Stimulated activated CD8-positive, alpha-beta memory T cell treated with anti-CD3 and anti-CD28 coated beads, Interleukin-4, amount 100 ng/mL, for 4 hours (primary cell): ENCODE measurements at regions not wholly inside any gene's neighbourhood (a gene's known extent, or its start where the extent isn't known, plus 50 kb on each side); places are given as distances from the start of the nearest gene placed in this dataset.
"Not testable (repeated sequence)": the region's sequence is repeated elsewhere in the genome, so short reads cannot be mapped to it uniquely, and the experiment has no call there.

Experiments
- DNase-seq, 2 donors: peaks; one replicate each; pipeline ENCODE4 v3.0.0-alpha.2; 2020; ENCODE audit warnings: low read depth in 2 of 2, low spot score in 1 of 2

DNA sequence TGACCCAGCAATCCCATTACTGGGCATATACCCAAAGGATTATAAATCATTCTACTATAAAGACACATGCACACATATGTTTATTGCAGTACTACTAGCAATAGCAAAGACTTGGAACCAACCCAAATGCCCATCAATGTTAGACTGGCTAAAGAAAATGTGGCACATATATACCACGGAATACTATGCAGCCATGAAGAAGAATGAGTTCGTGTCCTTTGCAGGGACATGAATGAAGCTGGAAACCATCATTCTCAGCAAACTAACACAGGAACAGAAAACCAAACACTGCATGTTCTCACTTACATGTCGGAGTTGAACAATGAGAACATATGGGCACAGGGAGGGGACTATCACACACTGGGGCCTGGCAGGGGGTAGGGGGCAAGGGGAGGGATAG, 183.0 kb downstream of the HACE1 start:
- not testable (repeated sequence) for DNase-seq

DNA sequence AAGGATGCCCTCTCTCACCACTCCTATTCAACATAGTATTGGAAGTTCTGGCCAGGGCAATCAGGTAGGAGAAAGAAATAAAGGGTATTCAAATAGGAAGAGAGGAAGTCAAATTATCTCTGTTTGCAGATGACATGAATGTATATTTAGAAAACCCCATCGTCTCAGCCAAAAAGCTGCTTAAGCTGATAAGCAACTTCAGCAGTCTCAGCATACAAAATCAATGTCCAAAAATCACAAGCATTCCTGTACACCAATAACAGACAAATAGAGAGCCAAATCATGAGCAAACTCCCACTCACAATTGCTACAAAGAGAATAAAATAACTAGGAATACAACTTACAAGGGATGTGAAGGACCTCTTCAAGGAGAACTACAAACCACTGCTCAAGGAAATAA, 184.6 kb downstream of the HACE1 start:
- DNase-seq, result not testable (repeated sequence)

DNA sequence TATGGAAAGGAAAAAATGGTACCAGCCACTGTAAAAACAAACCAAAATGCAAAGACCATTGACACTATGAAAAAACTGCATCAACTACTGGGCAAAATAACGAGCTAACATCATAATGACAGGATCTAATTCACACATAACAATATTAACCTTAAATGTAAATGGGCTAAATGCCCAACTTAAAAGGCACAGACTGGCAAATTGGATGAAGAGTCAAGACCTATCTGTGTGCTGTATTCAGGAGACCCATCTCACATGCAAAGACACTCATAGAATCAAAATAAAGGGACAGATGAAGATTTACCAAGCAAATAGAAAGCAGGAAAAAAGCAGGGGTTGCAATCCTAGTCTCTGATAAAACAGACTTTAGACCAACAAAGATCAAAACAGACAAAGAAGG, 186.6 kb downstream of the HACE1 start:
- not testable (repeated sequence) for DNase-seq

DNA sequence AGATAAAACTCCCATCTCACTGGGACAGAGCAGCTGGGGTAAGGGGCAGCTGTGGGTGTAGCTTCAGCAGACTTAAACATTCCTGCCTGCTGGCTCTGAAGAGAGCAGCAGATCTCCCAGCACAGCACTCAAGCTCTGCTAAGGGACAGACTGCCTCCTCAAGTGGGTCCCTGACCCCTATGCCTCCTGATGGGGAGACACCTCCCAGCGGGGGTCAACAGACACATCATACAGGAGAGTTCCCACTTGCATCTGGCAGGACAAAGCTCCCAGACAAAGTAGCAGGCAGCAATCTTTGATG, 188.2 kb downstream of the HACE1 start:
- not testable (repeated sequence) for DNase-seq

DNA sequence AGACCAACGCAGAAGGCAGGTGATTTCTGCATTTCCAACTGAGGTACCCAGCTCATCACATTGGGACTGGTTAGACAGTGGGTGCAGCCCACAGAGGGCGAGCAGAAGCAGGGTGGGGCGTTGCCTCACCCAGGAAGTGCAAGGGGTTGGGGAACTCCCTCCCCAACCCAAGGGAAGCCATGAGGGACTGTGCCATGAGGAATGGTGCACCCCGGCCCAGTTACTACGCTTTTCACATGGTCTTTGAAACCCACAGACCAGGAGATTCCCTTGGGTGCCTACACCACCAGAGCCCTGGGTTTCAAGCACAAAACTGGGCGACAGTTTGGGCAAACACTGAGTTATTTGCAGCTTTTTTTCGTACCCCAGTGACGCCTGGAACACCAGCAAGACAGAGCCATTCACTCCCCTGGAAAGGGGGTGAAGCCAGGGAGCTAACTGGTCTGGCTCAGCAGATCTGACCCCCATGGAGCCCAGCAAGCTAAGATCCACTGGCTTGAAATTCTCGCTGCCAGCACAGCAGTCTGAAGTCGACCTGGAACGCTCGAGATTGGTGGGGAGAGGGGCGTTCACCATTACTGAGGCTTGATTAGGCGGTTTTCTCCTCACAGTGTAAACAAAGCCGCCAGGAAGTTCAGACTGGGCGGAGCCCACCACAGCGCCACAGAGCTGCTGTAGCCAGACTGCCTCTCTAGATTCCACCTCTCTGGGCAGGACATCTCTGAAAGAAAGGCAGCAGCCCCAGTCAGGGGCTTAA, 188.7 kb downstream of the HACE1 start:
- DNase-seq, result not testable (repeated sequence)

GRCh38 chr6:104669483-104669882, 190.2 kb downstream of the HACE1 start:
- DNase-seq, result no peak

GRCh38 chr6:104656235-104656634, 203.5 kb downstream of the HACE1 start:
- DNase-seq, result no peak

DNA sequence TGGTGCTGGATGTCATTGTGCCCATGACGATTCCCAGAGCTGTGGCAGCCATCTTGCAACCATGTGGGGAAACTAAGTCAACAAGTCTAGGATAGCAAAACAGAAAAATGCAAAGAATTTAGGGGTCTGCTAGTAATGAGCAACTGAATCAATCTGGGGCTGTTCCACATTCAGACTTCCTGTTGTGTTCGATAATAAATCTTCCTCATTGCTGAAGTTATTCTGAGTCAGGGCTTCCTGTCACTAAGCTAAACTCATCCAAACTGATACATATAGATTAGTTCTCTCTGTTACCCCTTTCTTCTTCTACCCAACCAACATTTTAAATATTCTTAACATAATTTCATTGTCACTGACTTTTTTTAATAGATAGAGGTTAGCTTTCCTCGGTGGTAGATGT, 205.9 kb downstream of the HACE1 start:
- no peak for DNase-seq

DNA sequence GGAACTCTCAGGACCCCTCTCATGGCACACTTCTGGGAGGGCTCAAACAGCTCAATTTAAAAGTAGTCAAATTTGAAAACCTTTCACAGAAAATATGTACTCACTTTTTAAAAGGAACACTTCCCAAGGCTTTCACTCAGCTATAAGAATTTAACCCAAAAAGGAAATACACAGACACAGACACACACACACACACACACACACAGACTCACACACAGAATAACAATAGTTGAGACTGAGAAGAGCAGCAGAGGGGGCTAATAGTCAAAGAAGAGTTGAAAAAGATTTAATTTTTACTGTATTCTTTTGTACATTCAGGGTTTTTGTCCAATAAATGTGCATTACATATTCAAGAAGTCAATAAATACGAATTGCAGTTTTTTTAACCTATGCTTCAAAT, 211.4 kb downstream of the HACE1 start:
- DNase-seq, result no peak

DNA sequence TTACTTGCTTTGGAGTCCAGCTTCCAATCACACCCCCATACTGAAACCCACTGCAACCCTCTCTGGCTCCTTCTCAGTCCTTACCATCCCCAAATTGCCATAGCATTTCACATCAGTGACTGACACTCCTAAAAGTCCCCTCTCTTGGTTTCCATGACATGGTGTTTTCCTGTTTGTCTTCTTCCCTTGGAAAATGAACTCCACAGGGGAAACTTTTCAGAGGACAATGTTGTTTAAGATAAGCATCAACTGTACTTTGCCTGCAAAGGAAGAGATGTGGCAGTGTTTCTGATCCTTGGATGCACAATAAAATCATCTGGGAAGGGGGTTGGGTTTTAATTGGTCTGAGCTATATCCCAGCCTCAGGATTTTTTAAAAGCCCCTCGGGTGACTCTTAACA, 214.9 kb downstream of the HACE1 start:
- no peak for DNase-seq

DNA sequence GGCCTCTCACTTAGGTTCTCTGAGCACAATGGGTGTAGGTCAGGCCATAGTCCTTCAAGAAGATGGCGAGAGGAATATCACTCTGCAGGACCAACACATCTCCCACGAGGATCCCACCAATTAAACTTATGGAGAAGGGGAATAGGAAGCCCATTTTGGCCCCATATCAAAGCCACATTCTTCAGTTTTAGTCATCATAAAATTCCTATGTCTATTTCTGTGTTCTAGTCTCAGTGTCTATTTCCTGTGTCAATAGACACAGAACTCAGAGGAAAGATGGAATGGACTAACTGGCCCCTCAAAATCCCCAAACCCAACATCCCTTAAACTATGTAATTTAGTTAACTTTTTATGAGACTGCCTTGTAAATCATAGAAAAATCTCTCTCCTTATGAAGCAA, 216.8 kb downstream of the HACE1 start:
- no peak for DNase-seq

DNA sequence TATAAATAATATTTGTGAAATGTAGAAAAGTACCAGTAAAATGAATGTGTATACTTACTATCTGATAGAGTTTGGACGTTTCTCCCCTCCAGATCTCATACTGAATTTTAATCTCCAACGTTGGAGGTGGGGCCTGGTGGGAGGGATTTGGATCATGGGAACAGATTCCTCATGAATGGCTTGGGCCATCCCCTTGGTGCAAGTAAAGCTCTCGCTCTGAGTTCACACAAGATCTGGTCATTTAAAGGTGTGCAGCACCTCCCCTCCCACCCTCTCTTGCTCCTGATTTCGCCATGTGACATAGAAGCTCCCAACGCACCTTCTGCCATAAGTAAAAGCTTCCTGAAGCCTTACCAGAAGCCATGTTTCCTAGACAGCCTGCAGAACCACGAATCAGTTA, 219.0 kb downstream of the HACE1 start:
- DNase-seq, result no peak

GRCh38 chr6:104640150-104640700, 219.5 kb downstream of the HACE1 start:
- no peak for DNase-seq

- DNase-seq, result no peak
Observed at GRCh38 chr6:104639668-104640067, 220.1 kb downstream of the HACE1 start.

GRCh38 chr6:104638841-104639290, 220.9 kb downstream of the HACE1 start:
- no peak for DNase-seq

- DNase-seq, result no peak
Observed at GRCh38 chr6:104633125-104633524, 226.6 kb downstream of the HACE1 start.

DNA sequence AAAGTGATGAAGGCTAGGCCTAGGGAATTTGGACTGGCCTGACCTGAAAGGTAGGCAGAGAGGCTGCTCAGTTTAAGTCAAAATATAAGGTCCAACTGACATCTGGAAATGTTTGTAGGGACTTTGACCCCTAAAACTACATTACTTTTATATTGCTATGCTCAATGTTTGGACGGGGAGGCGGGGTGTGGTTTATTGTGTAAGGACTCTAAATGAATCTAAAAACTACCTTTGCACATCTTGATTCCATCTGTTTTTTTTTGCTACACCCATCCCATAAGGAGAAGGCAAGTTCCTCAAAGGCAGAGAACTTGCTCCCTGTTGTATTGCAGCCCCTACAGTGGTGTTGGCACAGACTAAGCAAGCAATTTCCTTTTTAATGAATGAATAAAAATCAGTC, 227.1 kb downstream of the HACE1 start:
- DNase-seq, result no peak

- no peak for DNase-seq
Observed at GRCh38 chr6:104630955-104631354, 228.8 kb downstream of the HACE1 start.

- DNase-seq, result no peak
Observed at GRCh38 chr6:104630522-104630921, 229.2 kb downstream of the HACE1 start.

GRCh38 chr6:104629826-104630225, 229.9 kb downstream of the HACE1 start:
- DNase-seq, result no peak

GRCh38 chr6:104625536-104625935, 234.2 kb downstream of the HACE1 start:
- DNase-seq, result no peak

DNA sequence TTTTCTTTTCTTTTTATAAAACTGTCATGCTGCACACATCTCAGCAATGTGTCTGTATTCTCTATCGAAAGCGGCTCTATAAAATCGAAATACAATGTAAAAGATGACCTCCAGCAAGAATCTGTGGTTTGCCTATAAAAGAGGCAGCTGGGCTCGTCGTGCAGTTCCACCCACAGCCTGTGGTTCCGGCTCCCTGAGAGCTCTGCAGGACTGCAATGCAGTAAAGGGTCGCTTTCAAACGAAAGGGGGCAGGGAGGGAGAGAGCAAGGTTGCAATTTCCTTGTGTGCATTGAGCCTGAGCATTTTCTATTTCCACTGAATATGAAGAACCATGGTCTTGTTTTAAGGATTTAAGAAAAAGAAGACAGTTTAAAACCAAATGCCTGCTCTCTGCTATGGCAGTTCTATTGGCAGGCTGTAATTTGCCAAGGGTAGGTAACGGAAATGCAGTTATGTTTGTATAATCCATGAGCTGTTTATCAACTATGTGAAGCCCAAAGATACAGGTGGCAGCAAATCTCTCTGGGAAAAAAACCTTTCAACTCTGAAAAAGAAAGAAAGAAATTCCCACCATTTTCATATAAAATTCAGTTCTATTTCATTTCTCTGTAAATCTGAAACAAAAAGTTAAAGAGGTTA, 236.5 kb downstream of the HACE1 start:
- no peak for DNase-seq

DNA sequence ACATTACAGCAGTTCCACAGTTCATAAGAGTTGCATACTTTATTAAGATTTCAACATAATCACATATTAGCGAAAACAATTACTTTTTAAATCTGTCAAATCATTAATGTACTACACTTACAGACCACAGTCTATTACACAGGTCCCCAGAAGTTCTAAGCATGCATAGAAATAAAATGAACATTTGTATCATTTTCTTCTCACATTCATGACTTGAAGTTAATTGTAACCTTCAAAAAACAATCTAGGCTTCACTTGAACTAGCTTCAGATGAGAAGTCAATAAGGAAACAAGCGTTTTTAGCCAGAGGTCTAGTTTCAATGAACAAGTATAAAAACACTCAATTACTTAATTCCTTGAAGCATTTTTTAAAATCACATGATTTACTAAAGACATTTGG, 238.3 kb downstream of the HACE1 start:
- no peak for DNase-seq
